ENCODE measurements at regions not wholly inside any gene's neighbourhood (a gene's known extent, or its start where the extent isn't known, plus 50 kb on each side); places are given as distances from the start of the nearest gene placed in this dataset.

GRCh38 chr1:201737352-201738060 is 91.5 kb upstream of the IPO9 start:
- DNase-seq (peak in 2 of 4 donors; percentile 50 to 76), ATAC-seq (no peak)
- no peak overlapping the region for H3K27ac ChIP-seq

GRCh38 chr1:201739080-201739479 is 89.9 kb upstream of the IPO9 start:
- Histone ChIP-seq H3K4me3 (peak overlapping the region; percentile 55 to 60), H3K4me1 (peaks cover 15 to 34% of the 10 kb centered on the region in 2 donors), H3K36me3 (no peaks in the 10 kb centered on the region), H3K9me3 (no peaks in the 10 kb centered on the region), H3K27ac (no peak overlapping the region), H3K27me3 (peaks cover 0 to 26% of the 10 kb centered on the region in 2 donors)
- intact Hi-C loops (cut with DNase I): no loop called here
- no peak for ATAC-seq
- no peak for TF ChIP-seq CTCF (IDR thresholded peaks at IDR 0.05)
- DNase-seq: no peak

More at GRCh38 chr1:201737352-201738060, 91.5 kb upstream of the IPO9 start:
- no peaks in the 10 kb centered on the region for H3K36me3 ChIP-seq
- no peak for TF ChIP-seq CTCF (IDR thresholded peaks at IDR 0.05)
- no peak overlapping the region for H3K4me3 ChIP-seq
- H3K9me3 ChIP-seq: no peaks in the 10 kb centered on the region
- H3K4me1 ChIP-seq: peaks cover 15 to 34% of the 10 kb centered on the region in 2 donors
- H3K27me3 ChIP-seq: peaks cover 0 to 26% of the 10 kb centered on the region in 2 donors
- intact Hi-C loops (cut with DNase I): no loop called here

DNA sequence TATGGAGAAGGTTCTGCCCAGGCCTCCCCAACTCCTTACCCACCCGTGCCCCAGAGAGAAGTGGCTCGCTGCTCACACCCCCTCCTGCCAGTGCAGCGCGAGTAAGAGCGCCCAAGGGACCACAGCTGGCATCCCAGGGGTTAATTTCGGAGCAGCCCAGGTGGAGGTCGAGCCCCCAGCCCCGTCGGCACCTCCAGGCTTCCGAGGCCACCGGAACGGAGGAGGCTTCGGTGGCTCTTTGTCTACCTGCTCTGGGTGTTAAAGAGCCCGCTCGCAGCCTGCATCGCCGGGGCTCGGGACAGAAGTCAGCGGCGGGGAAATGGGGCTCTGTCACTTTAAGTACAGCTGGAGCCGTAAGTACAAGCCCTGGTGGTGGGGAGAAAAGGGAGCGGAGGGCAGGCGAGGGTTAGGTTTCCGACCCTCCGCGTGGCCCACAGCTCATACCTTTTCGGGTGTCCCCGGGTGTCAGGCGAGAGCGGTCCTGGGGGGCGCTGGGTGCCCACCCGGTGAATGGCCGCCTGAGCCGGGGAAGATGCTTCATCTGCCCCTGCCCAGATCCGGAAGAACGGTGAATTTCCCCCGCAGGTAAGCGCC is 89.4 kb upstream of the IPO9 start:
- peak overlapping the region; percentile 55 to 60 for H3K4me3 ChIP-seq
- no peaks in the 10 kb centered on the region for H3K9me3 ChIP-seq
- ATAC-seq: peak; percentile 90
- TF ChIP-seq CTCF (IDR thresholded peaks at IDR 0.05): no peak
- no peaks in the 10 kb centered on the region for H3K36me3 ChIP-seq
- DNase-seq: peak in 2 of 4 donors; percentile 30 to 83
- peaks cover 15 to 31% of the 10 kb centered on the region in 2 donors for H3K4me1 ChIP-seq
- intact Hi-C loops (cut with DNase I): no loop called here
- peaks cover 0 to 26% of the 10 kb centered on the region in 2 donors for H3K27me3 ChIP-seq
- H3K27ac ChIP-seq: peak overlapping the region in 1 of 2 donors; percentile 41

- Histone ChIP-seq H3K27me3 (peaks cover 0 to 26% of the 10 kb centered on the region in 2 donors), H3K27ac (peak overlapping the region in 1 of 2 donors; percentile 41), H3K9me3 (no peaks in the 10 kb centered on the region), H3K4me3 (peak overlapping the region; percentile 55 to 60), H3K4me1 (peaks cover 15 to 29% of the 10 kb centered on the region in 2 donors), H3K36me3 (no peaks in the 10 kb centered on the region)
- DNase-seq (no peak), ATAC-seq (peak; percentile 57)
- TF ChIP-seq CTCF (IDR thresholded peaks at IDR 0.05): no peak
- intact Hi-C loops (cut with DNase I): no loop called here
Measured at GRCh38 chr1:201740086-201740541, 88.8 kb upstream of the IPO9 start.

DNA sequence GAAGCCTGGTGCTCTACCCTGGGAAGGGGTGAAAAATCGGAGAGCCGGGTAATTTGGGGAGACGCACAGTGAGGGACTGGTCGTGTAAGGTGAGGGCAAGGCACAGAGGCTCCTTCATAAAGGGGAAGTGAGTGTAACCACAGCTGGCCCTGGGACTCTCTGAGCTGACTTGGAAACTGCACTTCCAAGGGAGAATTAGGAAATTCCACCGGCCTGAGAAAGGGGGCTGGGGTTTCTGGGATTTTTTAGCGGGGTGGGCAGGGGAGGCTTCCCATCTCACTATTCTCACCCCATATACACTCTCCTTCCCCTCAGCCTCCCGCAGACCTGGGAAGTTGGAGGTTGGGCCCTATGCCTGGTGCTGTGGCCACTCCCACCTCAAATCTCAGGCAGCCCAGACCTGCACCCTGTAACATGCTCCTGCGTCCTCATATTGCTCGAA is 88.3 kb upstream of the IPO9 start:
- Histone ChIP-seq H3K27ac (peak overlapping the region in 1 of 2 donors; percentile 41), H3K27me3 (peaks cover 0 to 26% of the 10 kb centered on the region in 2 donors), H3K9me3 (no peaks in the 10 kb centered on the region), H3K4me1 (peaks cover 15 to 29% of the 10 kb centered on the region in 2 donors), H3K4me3 (peak overlapping the region; percentile 55 to 60), H3K36me3 (no peaks in the 10 kb centered on the region)
- intact Hi-C loops (cut with DNase I): no loop called here
- ATAC-seq: peak; percentile 44
- no peak for DNase-seq
- no peak for TF ChIP-seq CTCF (IDR thresholded peaks at IDR 0.05)

All from left lung (tissue), 4 donors.